ENCODE measurements at regions not wholly inside any gene's neighbourhood (a gene's known extent, or its start where the extent isn't known, plus 50 kb on each side); places are given as distances from the start of the nearest gene placed in this dataset.
"Not testable (repeated sequence)": the region's sequence is repeated elsewhere in the genome, so short reads cannot be mapped to it uniquely, and the experiment has no call there.

GRCh38 chr13:57909833-57910232 is 278.3 kb downstream of the PCDH17 start:
- DNase-seq (ENCODE audit: low read depth in 2 of 2): not testable (repeated sequence)

DNA sequence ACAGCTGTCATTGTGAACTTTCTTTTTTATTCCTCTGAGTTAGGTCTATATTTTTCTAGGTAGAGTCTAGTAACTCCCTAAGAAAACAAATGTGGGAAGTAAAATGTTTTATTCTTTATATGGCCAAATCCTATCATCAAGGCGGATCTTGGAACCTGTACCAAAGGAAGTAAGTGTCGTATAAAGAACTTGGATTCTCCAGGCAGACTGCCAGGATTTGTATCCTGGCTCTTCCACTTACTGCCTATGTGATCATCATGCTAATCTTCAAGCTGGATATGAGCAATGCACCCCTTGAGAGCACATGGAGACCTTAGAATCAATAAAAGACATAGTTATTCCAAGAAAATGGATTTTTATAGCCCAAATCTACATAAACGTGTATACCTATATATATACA is 286.5 kb downstream of the PCDH17 start:
- DNase-seq (ENCODE audit: low read depth in 2 of 2): no peak

GRCh38 chr13:57918913-57919312 is 287.4 kb downstream of the PCDH17 start:
- DNase-seq (ENCODE audit: low read depth in 2 of 2): no peak

DNA sequence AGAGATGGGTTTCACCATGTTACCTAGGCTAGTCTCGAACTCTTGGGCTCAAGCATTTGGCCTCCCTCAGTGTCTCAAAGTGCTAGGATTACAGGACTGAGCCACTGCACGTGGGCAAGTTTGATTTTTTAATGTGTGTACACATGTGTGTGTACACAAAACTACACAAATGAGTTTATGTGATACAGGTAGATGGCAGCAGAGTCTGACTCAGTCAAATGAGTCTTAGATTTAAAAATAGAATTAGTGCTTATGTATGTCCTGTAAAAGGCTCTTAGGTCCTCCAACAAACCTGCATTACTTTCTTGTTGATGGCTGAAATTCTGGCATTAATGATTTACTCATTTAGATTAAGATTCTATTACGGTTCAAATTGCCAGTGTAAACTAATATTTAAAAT is 293.7 kb downstream of the PCDH17 start:
- no peak for DNase-seq (ENCODE audit: low read depth in 2 of 2)

DNA sequence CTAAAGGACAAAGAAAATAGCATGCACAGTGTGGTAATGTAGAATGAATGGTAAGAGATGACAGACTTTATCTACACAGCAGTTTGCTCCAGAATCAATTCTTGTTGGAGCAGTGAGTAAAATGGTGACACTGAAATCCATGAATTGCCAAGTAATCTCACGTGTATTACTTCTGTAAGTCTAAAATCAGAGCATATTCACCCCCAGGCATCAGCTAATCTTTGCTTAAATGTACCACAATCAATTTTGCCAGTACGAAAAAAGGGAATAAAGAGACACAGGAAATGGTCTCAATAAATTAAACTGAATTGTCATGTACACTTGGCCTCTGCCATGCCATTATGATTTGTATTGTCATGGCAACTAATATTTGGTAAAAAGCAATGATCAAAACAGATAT is 294.2 kb downstream of the PCDH17 start:
- DNase-seq (ENCODE audit: low read depth in 2 of 2): no peak

- no peak for DNase-seq (ENCODE audit: low read depth in 2 of 2)
Measured at GRCh38 chr13:57932061-57932460, 300.5 kb downstream of the PCDH17 start.

GRCh38 chr13:57933606-57934005 is 302.1 kb downstream of the PCDH17 start:
- no peak for DNase-seq (ENCODE audit: low read depth in 2 of 2)

GRCh38 chr13:57935965-57936364 is 304.4 kb downstream of the PCDH17 start:
- no peak for DNase-seq (ENCODE audit: low read depth in 2 of 2)

GRCh38 chr13:57946361-57946760 is 314.8 kb downstream of the PCDH17 start:
- no peak for DNase-seq (ENCODE audit: low read depth in 2 of 2)

DNA sequence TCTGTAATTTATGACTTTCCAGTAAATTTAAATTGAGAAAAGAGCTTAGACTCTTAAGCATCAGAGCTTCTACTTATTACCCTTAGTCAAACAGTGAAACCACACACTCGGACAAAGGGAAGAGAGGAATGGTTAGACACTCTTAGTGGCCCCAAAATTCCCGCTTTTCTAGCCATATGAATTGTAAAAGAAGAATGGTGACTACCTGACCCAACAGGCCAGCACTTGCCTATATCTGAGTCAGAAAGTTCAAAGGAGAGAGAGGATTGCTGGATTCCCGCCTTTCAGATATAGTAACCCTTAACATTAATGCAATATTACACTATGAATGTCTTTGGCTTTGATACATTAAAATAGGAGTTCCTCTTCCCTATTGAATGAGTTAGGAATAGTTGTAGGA is 317.3 kb downstream of the PCDH17 start:
- no peak for DNase-seq (ENCODE audit: low read depth in 2 of 2)

DNA sequence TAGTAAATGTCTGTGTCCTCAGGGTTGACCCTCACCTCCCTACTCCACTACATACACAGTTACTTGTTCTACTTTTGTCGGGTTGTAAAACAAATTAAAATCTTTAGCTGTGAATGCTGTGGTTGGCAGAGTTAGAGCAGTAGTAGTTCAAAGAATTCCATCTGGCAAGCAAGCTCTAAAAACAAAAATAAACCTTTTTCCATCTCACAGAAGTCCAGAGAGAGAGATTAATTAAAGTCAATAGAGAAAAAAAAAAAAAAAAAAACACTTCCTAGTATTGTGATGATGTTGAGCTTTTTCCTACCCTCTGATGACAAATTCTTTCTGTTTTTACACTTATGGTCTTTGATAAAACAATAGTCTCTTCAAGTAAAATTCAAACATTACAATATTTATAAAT is 338.4 kb downstream of the PCDH17 start:
- DNase-seq (ENCODE audit: low read depth in 2 of 2): no peak

DNA sequence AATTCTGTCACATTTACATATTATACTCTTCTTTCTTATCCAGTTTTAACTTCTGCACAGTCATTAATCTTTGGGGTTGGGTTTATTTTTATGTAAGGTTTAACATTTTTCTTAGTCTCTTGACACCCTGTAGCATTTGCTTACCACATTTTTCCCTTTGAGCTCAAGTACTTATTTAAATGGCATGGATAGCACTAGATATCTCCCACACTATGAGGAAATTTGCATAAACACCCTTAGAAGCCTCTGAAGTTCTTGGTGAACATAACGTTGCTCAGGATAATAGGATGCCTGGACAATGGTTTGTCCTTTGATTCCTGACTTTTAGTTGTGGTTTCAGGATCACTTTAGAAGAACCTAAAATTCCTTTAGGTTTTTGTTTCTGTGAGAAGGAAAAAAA is 338.9 kb downstream of the PCDH17 start:
- no peak for DNase-seq (ENCODE audit: low read depth in 2 of 2)

GRCh38 chr13:57982782-57983181 is 351.2 kb downstream of the PCDH17 start:
- DNase-seq (ENCODE audit: low read depth in 2 of 2): no peak

DNA sequence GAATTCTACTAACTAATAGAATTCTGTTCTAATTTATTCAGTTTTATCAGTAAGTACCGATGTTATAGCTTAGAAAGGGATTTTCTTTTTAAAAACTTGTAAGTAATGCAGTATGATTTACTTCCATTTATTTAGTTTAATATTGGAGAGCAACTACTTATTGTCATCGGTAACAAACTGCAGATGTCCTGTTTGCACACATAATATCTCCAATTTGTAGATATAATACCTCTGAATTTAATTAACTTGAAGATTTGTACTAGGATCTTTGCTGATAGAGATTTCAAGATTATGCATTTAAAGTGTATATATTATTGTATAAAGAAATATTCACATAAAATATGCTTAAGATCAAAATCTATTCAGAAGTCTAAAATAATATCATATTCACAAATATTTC is 356.7 kb downstream of the PCDH17 start:
- DNase-seq (ENCODE audit: low read depth in 2 of 2): no peak

DNA sequence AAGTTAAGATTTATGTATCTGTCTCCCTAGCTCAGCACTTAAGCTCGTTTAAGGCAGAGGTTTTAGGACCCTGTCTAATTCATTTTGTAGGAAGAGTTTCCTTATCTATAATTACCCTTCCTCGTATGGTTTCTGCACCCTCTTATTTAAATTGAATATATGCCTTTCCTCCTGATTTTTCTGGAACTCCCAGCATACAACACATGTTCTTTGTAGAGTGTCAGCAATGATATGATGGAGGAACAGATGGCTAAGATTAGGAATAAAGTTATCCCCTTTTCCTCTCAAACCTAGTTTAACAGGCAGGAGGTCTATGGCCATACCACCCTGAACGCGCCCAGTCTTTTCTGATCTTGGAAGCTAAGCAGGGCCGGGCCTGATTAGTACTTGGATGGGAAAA is 359.5 kb downstream of the PCDH17 start:
- no peak for DNase-seq (ENCODE audit: low read depth in 2 of 2)

DNA sequence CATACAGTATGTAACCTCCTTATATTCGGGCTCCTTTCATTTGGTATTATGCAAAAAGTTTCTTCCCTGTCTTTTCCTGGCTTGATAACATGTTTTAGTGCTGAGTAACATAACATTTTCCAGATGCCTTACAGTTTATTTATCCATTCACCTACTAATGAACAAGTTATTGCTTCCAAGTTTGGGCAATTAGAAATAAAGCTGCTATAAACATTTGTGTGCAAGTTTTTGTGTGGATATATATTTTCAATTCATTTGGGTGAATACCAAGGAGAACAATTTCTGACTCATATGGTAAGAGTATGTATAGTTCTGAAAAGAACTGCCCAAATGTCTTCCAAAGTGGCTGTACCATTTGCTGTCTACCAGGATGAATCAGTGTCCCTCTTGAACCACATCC is 360.9 kb downstream of the PCDH17 start:
- DNase-seq (ENCODE audit: low read depth in 2 of 2): no peak

GRCh38 chr13:57996717-57997116 is 365.2 kb downstream of the PCDH17 start:
- DNase-seq (ENCODE audit: low read depth in 2 of 2): no peak

- DNase-seq (ENCODE audit: low read depth in 2 of 2): no peak
Measured at GRCh38 chr13:58004751-58005150, 373.2 kb downstream of the PCDH17 start.

- DNase-seq (ENCODE audit: low read depth in 2 of 2): no peak
Measured at GRCh38 chr13:58018020-58018419, 386.5 kb downstream of the PCDH17 start.

DNA sequence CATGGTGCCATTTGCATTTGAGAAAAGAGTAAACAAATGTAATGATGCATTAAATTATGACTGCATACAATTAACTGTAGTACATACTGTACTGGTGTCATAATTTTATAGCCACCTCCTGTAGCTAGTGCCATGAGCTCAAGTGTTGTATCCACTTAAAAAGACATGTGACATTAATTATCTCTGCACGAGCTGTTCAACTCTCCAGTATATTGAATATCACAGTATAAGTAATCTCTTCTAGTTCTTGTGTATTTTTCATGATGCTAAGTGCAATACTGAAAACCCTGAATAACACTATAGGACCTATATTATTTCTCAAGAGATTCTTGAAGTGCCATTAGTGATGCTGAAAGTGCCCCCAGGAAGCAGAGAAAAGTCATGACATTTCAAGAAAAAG is 387.3 kb downstream of the PCDH17 start:
- DNase-seq (ENCODE audit: low read depth in 2 of 2): no peak

DNA sequence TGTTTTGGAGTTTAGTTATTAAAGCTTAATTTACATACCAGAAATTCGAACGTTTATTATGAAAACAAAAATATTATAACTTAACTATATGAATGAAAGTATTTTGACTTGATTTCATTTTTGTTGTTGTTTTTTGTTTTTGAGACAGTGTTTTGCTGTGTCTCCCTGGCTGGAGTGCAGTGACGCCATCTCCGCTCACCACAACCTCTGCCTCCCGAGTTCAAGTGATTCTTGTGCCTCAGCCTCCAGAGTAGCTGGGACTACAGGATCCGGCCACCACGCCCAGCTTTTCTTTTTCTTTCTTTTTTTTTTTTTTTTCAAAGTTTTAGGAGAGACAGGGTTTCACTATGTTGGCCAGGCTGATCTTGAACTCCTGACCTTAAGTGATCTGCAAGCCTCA is 392.6 kb downstream of the PCDH17 start:
- no peak for DNase-seq (ENCODE audit: low read depth in 2 of 2)

- no peak for DNase-seq (ENCODE audit: low read depth in 2 of 2)
Measured at GRCh38 chr13:58025821-58026220, 394.3 kb downstream of the PCDH17 start.

DNA sequence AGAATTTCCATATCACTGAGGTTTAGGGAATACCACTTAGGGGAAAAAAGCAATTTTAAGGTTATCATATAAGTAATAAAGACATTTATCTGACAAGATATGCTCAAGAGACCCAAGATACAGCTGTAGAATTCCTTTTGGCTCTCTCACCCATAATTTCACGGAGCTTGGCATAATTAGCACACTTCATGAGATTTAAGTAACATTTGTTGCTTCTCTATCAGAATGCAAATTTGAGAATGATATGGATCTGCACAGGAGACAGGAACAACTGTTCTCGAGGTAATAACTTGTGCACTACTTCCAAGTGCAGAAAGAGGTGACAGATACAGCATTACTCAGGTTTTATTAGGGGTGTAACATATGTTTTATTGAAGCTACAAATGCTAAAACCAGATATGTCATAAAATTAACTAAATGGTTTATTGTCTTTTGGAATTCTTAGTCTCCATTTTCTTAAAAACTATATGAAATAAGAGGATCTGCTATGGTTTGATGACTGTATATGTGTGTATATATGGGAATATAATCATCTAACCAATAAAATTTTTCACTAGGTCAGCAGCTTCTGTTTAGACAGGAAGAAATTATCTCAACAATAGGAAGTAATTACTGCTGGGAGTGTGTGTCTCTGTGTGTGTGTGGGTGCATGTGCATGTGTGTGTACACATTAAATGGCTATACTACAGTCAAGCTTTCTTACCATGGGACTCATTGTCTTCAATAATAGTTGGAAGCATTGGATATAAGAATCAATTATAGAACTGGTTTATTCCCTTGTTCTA is 401.3 kb downstream of the PCDH17 start:
- no peak for DNase-seq (ENCODE audit: low read depth in 2 of 2)

GRCh38 chr13:58043971-58044370 is 412.4 kb downstream of the PCDH17 start:
- DNase-seq (ENCODE audit: low read depth in 2 of 2): no peak
